GM19043 (cell line): ENCODE measurements at regions not wholly inside any gene's neighbourhood (a gene's known extent, or its start where the extent isn't known, plus 50 kb on each side); places are given as distances from the start of the nearest gene placed in this dataset.
"Not testable (repeated sequence)": the region's sequence is repeated elsewhere in the genome, so short reads cannot be mapped to it uniquely, and the experiment has no call there.

Experiments used
- ATAC-seq: cut with Tn5 transposase; IDR thresholded peaks from one replicate; pipeline ENCODE4 v1.9.1; 2021; ENCODE audit warnings: low read depth; ENCODE audit not compliant: unreplicated experiment

DNA sequence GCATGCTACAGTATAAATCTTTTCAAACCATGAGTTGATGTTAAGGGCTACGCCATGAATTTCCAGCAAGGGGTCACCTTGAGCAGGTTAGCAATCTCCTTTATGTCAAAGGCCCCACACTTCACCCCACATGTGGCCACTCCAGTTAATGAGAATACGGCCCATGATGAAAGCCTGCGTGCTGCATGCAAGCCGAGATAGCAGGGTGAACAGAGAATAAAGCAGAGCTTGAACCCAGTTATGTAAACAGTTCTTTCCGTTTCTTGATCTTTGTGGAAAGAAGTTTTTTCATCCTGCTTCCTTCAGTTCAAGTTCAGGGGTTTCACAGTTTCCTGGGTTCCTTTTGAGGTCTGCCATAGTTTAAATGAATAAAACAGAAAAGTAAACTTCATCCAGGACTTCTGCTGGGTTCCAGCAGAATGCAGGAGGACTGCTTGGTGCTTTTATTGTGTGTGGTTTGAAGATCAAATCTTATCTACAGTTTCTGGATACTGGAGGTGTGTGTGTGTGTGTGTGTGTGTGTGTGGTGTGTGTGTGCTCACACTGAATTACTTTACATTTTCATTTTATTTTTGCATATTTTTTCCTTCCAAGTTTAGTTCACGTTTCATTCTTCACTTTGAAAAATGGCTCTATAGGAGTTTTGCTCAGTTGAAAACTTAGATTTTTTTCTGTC, 87.1 kb downstream of the HMHB1 start:
- ATAC-seq = no peak

GRCh38 chr5:143908959-143909358, 97.0 kb downstream of the HMHB1 start:
- ATAC-seq = no peak

DNA sequence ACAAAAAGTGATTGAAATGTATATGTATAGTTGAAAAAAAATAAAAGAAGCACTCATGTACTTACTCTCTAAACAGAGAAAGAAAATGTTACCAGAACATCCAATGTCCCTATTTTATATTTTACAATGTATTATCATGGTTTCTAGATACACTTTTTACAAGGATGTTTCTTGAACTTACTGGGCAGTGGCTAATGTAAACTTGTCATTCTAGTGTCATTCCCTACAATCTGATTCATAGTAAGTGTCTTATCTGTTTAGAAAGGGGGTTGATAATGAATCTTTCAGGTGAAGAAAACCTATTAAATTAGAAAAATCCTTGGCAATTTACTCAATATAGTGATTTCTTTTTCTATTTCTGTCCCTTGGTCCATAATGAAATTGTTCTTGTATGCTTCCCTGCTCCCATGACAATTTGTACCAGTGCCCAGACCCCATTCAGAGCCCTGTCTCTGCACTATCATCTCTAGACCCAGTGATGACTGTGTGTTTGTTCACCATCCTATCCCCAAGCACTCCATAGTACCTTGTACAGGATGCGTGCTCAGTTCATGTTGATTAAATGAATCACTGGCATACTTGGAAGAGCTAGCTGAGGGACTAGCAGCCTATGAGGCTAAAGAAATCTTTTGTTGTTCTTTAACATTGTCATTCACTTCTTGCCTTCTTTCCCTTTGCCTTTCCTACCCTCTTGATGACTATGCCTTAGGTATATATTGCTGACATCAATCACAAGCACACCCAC, 101.2 kb downstream of the HMHB1 start:
- ATAC-seq = no peak

- no peak for ATAC-seq
These were observed 102.8 kb downstream of the HMHB1 start for GRCh38 chr5:143914756-143915155.

GRCh38 chr5:143916451-143916850, 104.5 kb downstream of the HMHB1 start:
- ATAC-seq = no peak

DNA sequence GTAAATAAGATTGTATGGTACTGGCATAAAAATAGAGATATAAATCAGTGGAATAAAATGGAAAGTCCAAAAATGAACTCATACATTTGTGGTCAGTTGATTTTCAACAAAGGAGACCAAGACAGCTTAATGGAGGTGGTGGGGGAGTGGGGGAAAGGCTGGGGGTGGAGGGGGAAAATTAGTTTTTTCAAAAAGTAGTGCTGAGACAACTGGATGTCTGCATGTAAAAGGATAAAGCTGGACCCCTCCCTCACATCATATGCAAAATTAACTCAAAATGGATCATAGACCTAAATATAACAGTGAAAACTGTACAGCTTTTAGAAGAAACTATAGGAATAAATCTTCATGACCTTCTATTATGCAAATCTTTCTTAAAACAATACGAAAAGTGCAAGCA, 107.0 kb downstream of the HMHB1 start:
- no peak for ATAC-seq

- no peak for ATAC-seq
These were observed 108.8 kb downstream of the HMHB1 start for GRCh38 chr5:143920772-143921171.

- no peak for ATAC-seq
These were observed 109.8 kb downstream of the HMHB1 start for GRCh38 chr5:143921525-143922311.

DNA sequence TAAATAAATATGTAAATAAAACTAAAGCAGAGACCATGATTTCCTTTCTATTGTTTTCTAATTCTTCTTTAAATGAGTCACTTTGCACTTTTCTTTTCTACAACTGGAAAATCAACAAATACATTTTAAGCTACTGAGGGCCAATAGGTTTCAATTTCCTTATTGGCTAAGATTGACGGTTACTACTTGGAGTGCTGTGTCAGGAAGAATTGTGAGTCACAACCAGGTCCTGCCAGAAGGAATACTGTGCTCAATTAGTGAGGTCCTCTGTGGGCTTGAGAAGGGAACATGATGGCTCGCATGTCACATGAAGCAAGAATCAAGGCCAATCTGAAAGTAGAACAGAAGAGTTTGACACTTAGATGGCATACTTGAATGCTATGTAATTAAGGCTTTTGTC, 110.8 kb downstream of the HMHB1 start:
- ATAC-seq = no peak

- ATAC-seq = no peak
These were observed 111.8 kb downstream of the HMHB1 start for GRCh38 chr5:143923634-143924266.

- no peak for ATAC-seq
These were observed 112.5 kb downstream of the HMHB1 start for GRCh38 chr5:143924311-143924978.

GRCh38 chr5:143924979-143925325, 113.0 kb downstream of the HMHB1 start:
- ATAC-seq = not testable (repeated sequence)

DNA sequence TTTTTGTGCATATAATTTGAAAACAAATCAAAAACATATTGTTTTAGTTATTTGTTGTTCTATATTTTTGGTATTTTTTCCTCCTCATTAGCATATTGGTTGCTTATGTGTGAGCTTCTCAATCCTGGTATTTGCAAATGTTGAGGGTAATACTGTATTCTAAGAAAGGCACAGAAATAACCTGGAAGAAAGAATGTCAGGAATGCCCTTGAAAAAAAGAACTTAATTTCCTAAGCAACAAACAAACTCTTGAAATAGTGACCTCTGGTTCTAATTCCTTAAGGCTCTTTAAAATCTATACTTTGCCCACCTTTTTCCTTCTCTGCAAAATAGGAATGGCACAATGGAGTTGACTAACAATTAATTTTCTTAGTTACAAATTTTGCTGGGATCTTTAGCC, 117.5 kb downstream of the HMHB1 start:
- ATAC-seq = no peak

- ATAC-seq = no peak
These were observed 118.6 kb downstream of the HMHB1 start for GRCh38 chr5:143930561-143930960.

GRCh38 chr5:143931476-143931875, 119.5 kb downstream of the HMHB1 start:
- no peak for ATAC-seq

- no peak for ATAC-seq
These were observed 120.0 kb downstream of the HMHB1 start for GRCh38 chr5:143931986-143932385.

DNA sequence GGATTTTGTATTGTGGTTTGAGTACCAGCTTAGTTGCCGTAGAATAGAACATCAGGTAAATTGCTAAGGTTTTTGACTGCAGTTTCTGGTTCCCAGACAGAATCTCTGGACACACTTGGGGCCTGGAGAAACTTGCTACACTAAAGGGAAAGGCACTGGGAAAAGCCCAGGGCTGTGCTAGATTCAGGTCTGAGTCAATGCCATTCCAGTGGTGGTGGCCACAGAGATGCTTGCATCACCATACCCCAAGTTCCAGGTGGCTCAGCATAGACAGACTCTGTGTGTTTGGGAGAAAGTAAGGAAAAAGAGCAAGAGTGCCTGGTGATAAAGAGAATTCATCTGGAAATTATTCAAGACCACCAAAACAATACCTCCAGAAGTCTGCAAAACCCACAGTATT, 120.6 kb downstream of the HMHB1 start:
- ATAC-seq = no peak

GRCh38 chr5:143933451-143933850, 121.5 kb downstream of the HMHB1 start:
- ATAC-seq = no peak

DNA sequence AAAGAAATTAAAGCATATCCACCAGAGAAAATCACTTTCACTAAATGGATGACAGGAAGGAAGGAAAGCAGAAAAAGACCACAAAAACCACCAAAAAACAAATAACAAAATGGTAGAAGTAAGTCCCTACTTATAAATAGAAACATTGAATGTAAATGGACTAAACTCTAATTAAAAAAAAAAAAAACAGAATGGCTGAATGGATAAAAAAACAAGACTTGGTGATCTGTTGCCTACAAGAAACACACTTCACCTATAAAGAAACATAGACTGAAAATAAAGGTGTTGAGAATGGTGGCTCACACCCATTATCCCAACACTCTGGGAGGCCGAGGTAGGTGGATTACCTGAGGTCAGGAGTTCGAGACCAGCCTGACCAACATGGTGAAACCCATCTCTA, 122.9 kb downstream of the HMHB1 start:
- no peak for ATAC-seq

- no peak for ATAC-seq
These were observed 126.3 kb downstream of the HMHB1 start for GRCh38 chr5:143938230-143938629.

- no peak for ATAC-seq
These were observed 134.9 kb downstream of the HMHB1 start for GRCh38 chr5:143946837-143947236.
